GM19452 (cell line): ENCODE measurements at regions not wholly inside any gene's neighbourhood (a gene's known extent, or its start where the extent isn't known, plus 50 kb on each side); places are given as distances from the start of the nearest gene placed in this dataset.
A peak's percentile ranks its signal among the peaks of the same experiment; 100 is the strongest.

ENCODE experiments used
- ATAC-seq: cut with Tn5 transposase; IDR thresholded peaks from one replicate; pipeline ENCODE4 v1.9.1; 2021; ENCODE audit not compliant: unreplicated experiment

GRCh38 chr11:95692526-95693260 lies 96.9 kb downstream of the FAM76B start:
- ATAC-seq: no peak

- ATAC-seq: no peak
These were observed 99.5 kb downstream of the FAM76B start for GRCh38 chr11:95690100-95690499.

DNA sequence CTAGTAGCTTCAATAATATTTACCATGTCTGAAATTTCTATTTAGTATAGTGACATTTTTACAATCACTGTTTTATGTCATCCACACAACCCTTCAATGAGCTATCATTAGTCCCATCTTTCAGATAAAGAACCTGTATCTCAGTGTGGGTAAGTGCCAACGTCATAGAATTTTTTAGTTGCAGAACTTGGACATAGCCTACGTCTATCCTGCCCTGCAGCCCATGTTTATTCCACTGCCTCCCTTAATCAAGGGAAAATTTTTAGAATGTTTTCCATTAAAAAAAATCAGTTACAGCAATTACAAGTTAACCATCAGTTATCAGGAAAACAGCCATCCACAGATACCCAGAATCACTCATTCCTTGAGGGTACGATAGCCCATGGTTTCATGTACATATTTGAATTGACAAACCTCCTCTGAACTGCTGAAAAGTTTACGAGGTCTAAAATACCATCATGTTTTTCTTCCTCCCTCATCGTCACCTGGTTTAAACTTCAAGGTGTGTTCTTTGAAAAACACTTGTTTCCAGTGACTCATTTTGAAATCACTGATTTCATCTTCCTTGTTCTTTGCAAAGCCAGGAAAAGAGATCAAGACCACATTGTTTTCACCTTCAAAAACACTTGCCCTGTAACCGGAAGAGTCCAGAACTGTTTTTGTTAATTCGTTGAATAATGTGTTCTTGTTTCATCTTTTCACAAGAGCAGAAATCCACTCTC lies 100.9 kb downstream of the FAM76B start:
- ATAC-seq: no peak

GRCh38 chr11:95688015-95688414 lies 101.6 kb downstream of the FAM76B start:
- no peak for ATAC-seq

DNA sequence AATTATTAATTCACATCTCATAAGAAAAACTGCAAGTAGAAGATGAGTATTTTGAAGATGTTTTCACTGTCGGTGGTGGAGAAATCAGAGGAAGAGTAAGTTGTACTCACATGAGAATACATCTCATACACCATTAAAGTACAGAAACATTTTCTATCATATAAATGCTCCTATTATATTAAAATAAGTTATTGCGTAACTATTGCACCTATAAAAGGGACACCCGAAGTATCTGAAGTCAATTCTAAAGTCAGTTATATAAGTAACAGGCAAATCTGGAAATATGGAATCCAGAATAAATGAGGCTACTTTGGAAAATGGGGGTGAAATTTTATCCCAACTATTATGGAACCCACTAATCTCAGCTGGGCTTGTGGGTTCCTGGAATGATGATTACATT lies 103.3 kb downstream of the FAM76B start:
- ATAC-seq: no peak

DNA sequence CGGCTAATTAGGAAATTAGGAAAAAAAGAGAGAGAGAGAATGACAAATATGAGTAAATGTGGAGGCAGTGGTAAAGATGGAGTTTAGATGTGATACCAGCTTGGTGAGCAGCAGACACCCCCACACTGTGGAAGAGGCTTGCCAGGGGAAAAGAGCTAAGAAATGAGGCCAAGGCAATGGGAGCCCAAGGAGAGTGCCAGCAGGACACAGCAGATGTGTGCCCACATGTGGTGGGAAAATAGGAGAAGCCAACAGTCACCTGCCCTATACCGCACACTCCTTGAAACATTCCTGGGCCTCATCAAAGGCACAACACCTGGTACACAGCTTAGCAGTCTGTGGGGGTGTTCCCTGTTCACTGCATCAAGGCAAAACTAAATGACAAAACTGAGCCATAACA lies 104.9 kb downstream of the FAM76B start:
- no peak for ATAC-seq

- ATAC-seq: no peak
These were observed 105.4 kb downstream of the FAM76B start for GRCh38 chr11:95684170-95684569.

DNA sequence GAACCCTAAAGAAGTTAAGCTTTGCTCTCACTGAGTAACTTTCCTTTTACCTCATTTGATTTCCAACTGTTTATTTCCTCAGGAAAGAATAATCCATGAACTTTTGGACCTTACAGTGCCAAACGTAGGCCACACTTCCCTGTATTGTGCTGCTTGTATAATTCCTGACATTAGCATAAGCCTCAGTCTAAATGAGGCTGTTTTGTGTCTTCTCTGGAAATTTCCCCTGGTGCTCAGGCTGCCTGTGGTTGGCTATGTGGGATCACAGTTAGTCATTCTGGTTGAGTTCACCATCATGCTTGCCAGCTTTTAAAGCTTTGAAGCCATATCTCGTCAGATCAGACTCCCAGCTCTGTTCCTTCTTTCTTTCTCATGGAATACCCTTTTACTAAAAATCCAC lies 107.0 kb downstream of the FAM76B start:
- no peak for ATAC-seq

DNA sequence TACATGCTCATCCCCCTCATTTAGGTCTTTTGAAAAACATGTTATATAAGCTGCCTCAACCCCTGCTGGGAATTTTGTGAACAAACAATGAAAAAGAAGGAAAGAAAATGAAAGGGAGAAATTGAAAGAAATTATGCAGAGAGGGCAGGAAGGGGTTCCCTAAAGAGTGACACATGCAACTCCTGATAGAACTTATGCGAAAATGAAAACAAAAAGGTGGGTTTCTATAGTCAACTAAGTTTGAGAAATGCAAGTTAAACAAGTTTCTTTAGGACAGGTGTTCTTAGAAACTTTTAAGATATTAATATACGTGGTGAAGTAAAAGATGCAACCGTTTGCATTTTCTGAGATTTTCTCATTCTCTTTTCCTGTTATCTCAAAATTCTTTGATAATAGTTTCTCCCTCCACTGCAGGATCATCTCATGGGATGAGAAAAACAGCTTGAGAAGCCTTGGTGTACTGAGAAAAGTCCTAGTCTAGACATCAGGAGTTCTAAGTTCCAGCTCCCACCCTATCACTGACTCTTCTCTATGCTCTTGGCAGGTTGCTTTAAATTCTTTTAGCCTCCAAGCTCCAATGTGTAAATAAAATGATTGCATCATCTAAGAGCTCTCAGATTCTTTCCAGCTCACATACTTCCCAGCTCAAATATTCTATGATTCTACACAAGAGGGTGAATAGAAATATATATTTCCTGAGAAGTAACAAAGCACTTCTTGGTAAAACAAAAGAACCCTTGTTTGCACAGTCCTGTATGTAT lies 109.2 kb downstream of the FAM76B start:
- ATAC-seq: peak; percentile 76

- no peak for ATAC-seq
These were observed 110.6 kb downstream of the FAM76B start for GRCh38 chr11:95678988-95679387.

DNA sequence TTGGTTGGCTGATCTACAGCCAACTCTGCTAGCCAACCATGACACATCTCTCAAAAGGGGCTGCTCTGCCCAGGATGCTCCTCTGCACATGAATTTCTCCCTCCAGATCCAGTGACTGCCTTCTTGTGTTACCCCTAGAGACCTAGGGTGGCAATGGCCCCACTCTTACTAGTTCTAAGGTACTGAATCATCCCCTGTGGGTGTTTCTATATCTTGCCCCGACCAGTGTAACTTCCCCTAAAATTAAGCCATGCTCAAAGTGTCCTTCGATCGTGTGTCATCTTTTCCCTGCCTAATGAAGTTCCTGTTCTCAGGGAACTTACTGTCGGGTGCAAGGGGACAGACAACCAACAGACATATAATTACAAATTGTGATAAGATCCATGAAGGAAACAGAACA lies 113.3 kb downstream of the FAM76B start:
- no peak for ATAC-seq

DNA sequence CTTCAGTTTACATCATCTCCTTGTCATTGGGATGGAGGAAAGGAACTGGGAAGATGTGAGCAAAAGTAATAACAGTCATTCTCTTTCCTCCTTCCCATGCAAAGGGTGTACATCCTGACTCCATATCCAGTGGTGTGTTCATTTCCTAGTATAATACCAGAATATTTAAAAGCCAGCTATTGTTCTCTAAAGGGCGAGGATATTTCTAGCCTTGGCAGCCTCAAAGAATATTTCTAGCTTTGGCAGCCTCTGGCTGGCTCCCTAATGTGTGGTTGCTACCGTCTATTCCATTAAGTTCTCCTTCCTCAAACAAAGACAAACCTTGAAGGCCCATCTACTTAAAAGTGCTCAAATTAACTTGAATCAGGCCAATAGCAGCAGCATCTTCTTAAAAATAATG lies 114.0 kb downstream of the FAM76B start:
- no peak for ATAC-seq

GRCh38 chr11:95674657-95675358 lies 114.8 kb downstream of the FAM76B start:
- no peak for ATAC-seq

GRCh38 chr11:95671768-95672167 lies 117.8 kb downstream of the FAM76B start:
- no peak for ATAC-seq

GRCh38 chr11:95668131-95668530 lies 121.5 kb downstream of the FAM76B start:
- no peak for ATAC-seq

- no peak for ATAC-seq
These were observed 128.4 kb downstream of the FAM76B start for GRCh38 chr11:95661162-95661561.

DNA sequence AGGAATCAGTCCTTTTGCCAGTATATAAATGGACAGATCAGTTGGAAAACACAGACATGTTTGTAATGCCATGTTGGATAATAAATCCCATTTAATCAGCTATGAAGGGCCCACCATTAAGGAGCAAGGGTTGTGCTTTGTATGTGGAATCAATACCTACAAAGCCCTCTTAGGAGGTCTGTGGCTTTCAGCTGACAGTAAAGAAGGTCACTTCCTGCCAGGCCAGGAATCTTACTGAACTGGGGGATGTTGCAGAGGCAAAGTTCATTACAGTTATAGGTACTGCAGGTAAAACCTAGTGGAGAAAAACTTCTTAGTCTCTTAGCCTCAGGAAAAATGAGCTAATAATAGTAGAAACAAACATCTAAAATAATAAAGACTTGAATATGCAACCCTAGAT lies 129.5 kb downstream of the FAM76B start:
- no peak for ATAC-seq

DNA sequence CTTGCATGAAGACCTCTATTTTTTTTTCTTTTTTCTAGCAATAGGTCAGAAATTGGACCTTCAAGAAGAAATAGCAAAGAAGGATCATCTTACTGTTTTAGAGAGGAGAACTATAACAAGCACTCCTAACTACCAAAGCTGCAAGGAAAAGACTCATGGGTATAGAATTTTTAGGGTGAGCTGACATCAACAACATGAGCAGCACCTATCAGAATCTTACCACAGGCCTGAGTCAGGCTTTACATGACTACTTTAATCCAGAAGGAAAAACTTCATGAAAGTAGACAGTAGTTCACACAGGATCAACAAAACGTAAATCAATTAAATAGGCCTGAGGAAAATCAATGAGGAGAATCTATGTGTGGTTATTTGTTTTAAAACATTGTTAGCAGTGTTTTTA lies 130.5 kb downstream of the FAM76B start:
- ATAC-seq: no peak

GRCh38 chr11:95655536-95655935 lies 134.0 kb downstream of the FAM76B start:
- ATAC-seq: no peak

- no peak for ATAC-seq
These were observed 135.9 kb downstream of the FAM76B start for GRCh38 chr11:95653680-95654079.

DNA sequence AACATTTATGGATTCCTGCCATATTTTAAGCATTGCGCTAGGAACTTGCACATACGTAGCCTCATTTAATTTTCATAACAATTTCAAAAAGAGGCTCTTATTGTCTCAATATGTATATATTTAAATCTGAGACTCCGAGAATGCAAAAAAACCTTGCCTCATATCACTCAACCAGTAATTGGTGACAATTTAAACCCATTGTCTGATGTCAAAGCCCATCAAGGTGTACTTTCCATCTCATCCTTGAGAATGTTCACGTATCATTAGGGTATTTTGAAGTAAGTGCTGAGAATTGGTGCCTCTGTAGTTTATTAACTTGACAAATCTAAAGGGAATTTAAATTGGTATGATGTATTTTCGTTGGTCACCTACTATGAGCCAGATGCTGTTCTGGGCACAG lies 136.5 kb downstream of the FAM76B start:
- no peak for ATAC-seq
